ENCODE measurements at regions not wholly inside any gene's neighbourhood (a gene's known extent, or its start where the extent isn't known, plus 50 kb on each side); places are given as distances from the start of the nearest gene placed in this dataset.

DNA sequence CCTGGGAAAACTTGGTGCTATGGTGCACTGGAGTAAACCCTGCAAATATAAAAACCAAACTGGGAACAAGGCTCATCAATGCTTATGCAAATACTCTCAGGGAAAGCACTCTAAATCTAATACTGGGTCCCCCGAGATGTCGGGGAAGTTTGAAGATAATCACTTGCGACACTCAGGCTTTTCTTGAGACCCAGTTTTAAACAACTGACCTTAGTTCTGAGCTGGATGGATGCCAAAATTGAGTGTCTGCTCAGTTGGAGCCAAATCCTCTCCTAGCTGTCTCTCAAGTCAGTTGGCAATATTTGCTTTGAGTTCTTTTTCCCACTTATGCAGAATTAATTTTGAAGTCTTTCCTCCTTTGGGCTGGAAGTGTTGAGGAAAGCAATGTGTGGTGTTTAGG, 75.5 kb upstream of the CD2AP start:
- Mint-ChIP-seq H3K27ac (ENCODE audit: unreplicated experiment) (no peak overlapping the region), H3K4me3 (ENCODE audit: unreplicated experiment) (no peak overlapping the region), H3K9me3 (ENCODE audit: unreplicated experiment) (peaks cover 2% of the 10 kb centered on the region), H3K4me1 (ENCODE audit: low read depth, unreplicated experiment) (peaks cover 15% of the 10 kb centered on the region), H3K36me3 (ENCODE audit: low read depth, unreplicated experiment) (no peaks in the 10 kb centered on the region), H3K27me3 (ENCODE audit: low read depth, unreplicated experiment) (no peaks in the 10 kb centered on the region)
- H4K20me1 ChIP-seq (ENCODE audit: insufficient read depth, low read length): no peaks in the 10 kb centered on the region
- no peak overlapping the region for H3K27ac ChIP-seq (ENCODE audit: low read depth, low read length)
- H3K36me3 ChIP-seq (ENCODE audit: insufficient read depth, low read length): no peaks in the 10 kb centered on the region
- H3K4me3 ChIP-seq (ENCODE audit: insufficient read depth, low read depth, low read length): no peak overlapping the region
- H3K79me2 ChIP-seq (ENCODE audit: insufficient read depth, low read length): no peaks in the 10 kb centered on the region
- no peaks in the 10 kb centered on the region for H3K9me3 ChIP-seq (ENCODE audit: insufficient read depth, low read depth, low read length)
- FAIRE-seq: no peak
- H3K27me3 ChIP-seq (ENCODE audit: insufficient read depth, low read length): no peaks in the 10 kb centered on the region
- H3K4me1 ChIP-seq (ENCODE audit: insufficient read depth, low read length): no peaks in the 10 kb centered on the region
- H3K9ac ChIP-seq (ENCODE audit: low read length): no peak overlapping the region
- H3K4me2 ChIP-seq (ENCODE audit: low read length): no peak overlapping the region
- no peak overlapping the region for H2AFZ ChIP-seq (ENCODE audit: low read depth, low read length)
- no peak for TF ChIP-seq EZH2 (IDR thresholded peaks at IDR 0.05; ENCODE audit: insufficient read depth, low read length)
- TF ChIP-seq, protein P1, sequence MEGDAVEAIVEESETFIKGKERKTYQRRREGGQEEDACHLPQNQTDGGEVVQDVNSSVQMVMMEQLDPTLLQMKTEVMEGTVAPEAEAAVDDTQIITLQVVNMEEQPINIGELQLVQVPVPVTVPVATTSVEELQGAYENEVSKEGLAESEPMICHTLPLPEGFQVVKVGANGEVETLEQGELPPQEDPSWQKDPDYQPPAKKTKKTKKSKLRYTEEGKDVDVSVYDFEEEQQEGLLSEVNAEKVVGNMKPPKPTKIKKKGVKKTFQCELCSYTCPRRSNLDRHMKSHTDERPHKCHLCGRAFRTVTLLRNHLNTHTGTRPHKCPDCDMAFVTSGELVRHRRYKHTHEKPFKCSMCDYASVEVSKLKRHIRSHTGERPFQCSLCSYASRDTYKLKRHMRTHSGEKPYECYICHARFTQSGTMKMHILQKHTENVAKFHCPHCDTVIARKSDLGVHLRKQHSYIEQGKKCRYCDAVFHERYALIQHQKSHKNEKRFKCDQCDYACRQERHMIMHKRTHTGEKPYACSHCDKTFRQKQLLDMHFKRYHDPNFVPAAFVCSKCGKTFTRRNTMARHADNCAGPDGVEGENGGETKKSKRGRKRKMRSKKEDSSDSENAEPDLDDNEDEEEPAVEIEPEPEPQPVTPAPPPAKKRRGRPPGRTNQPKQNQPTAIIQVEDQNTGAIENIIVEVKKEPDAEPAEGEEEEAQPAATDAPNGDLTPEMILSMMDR (IDR thresholded peaks at IDR 0.05; ENCODE audit: insufficient read depth, low read depth, low read length): no peak
- no peak for DNase-seq (ENCODE audit: low read depth)

DNA sequence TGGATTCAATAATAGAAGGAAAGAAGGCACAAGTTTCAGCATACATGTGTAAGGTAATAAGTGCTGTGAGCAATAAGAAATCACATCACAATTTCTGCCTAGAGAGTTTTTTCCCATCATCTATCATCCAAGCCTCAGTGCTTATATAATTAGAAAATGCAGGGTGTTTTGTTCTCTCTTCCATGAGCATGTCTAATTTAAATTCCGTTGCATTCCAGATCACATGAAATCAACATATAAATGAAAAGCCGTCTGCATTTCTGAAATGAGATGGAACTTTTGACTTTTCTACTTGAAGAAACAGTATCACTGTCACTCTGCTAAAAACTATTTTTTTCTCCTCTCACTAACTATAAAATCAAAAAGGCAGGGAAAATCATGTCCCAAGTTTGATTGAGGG, 74.5 kb upstream of the CD2AP start:
- Mint-ChIP-seq H3K27me3 (ENCODE audit: low read depth, unreplicated experiment) (no peaks in the 10 kb centered on the region), H3K4me3 (ENCODE audit: unreplicated experiment) (no peak overlapping the region), H3K36me3 (ENCODE audit: low read depth, unreplicated experiment) (no peaks in the 10 kb centered on the region), H3K27ac (ENCODE audit: unreplicated experiment) (no peak overlapping the region), H3K9me3 (ENCODE audit: unreplicated experiment) (peaks cover 2% of the 10 kb centered on the region), H3K4me1 (ENCODE audit: low read depth, unreplicated experiment) (peaks cover 17% of the 10 kb centered on the region)
- H4K20me1 ChIP-seq (ENCODE audit: insufficient read depth, low read length): no peaks in the 10 kb centered on the region
- FAIRE-seq (no peak), DNase-seq (ENCODE audit: low read depth) (no peak)
- no peaks in the 10 kb centered on the region for H3K27me3 ChIP-seq (ENCODE audit: insufficient read depth, low read length)
- no peaks in the 10 kb centered on the region for H3K9me3 ChIP-seq (ENCODE audit: insufficient read depth, low read depth, low read length)
- no peak overlapping the region for H2AFZ ChIP-seq (ENCODE audit: low read depth, low read length)
- no peak overlapping the region for H3K4me2 ChIP-seq (ENCODE audit: low read length)
- H3K27ac ChIP-seq (ENCODE audit: low read depth, low read length): no peak overlapping the region
- H3K4me1 ChIP-seq (ENCODE audit: insufficient read depth, low read length): no peaks in the 10 kb centered on the region
- no peak overlapping the region for H3K9ac ChIP-seq (ENCODE audit: low read length)
- H3K79me2 ChIP-seq (ENCODE audit: insufficient read depth, low read length): no peaks in the 10 kb centered on the region
- no peaks in the 10 kb centered on the region for H3K36me3 ChIP-seq (ENCODE audit: insufficient read depth, low read length)
- TF ChIP-seq EZH2 (IDR thresholded peaks at IDR 0.05; ENCODE audit: insufficient read depth, low read length): no peak
- TF ChIP-seq, protein P1 (IDR thresholded peaks at IDR 0.05; ENCODE audit: insufficient read depth, low read depth, low read length): no peak
- H3K4me3 ChIP-seq (ENCODE audit: insufficient read depth, low read depth, low read length): no peak overlapping the region

GRCh38 chr6:47403801-47404200, 73.8 kb upstream of the CD2AP start:
- H3K79me2 ChIP-seq (ENCODE audit: insufficient read depth, low read length): no peaks in the 10 kb centered on the region
- no peak overlapping the region for H3K4me3 ChIP-seq (ENCODE audit: insufficient read depth, low read depth, low read length)
- H3K9ac ChIP-seq (ENCODE audit: low read length): no peak overlapping the region
- no peaks in the 10 kb centered on the region for H3K4me1 ChIP-seq (ENCODE audit: insufficient read depth, low read length)
- no peak for FAIRE-seq
- no peaks in the 10 kb centered on the region for H3K36me3 ChIP-seq (ENCODE audit: insufficient read depth, low read length)
- no peak overlapping the region for H3K4me2 ChIP-seq (ENCODE audit: low read length)
- no peak overlapping the region for H3K27ac Mint-ChIP-seq (ENCODE audit: unreplicated experiment)
- no peak overlapping the region for H2AFZ ChIP-seq (ENCODE audit: low read depth, low read length)
- H3K4me1 Mint-ChIP-seq (ENCODE audit: low read depth, unreplicated experiment): peaks cover 17% of the 10 kb centered on the region
- H4K20me1 ChIP-seq (ENCODE audit: insufficient read depth, low read length): no peaks in the 10 kb centered on the region
- H3K27me3 Mint-ChIP-seq (ENCODE audit: low read depth, unreplicated experiment): no peaks in the 10 kb centered on the region
- peaks cover 2% of the 10 kb centered on the region for H3K9me3 Mint-ChIP-seq (ENCODE audit: unreplicated experiment)
- H3K27ac ChIP-seq (ENCODE audit: low read depth, low read length): no peak overlapping the region
- no peak for TF ChIP-seq EZH2 (IDR thresholded peaks at IDR 0.05; ENCODE audit: insufficient read depth, low read length)
- TF ChIP-seq, protein P1 (IDR thresholded peaks at IDR 0.05; ENCODE audit: insufficient read depth, low read depth, low read length): no peak
- H3K4me3 Mint-ChIP-seq (ENCODE audit: unreplicated experiment): no peak overlapping the region
- no peaks in the 10 kb centered on the region for H3K36me3 Mint-ChIP-seq (ENCODE audit: low read depth, unreplicated experiment)
- DNase-seq (ENCODE audit: low read depth): no peak
- no peaks in the 10 kb centered on the region for H3K9me3 ChIP-seq (ENCODE audit: insufficient read depth, low read depth, low read length)
- H3K27me3 ChIP-seq (ENCODE audit: insufficient read depth, low read length): no peaks in the 10 kb centered on the region

Measured in astrocyte (in vitro differentiated cells and primary cell).